Neural progenitor cell (in vitro differentiated cells): ENCODE measurements at regions not wholly inside any gene's neighbourhood (a gene's known extent, or its start where the extent isn't known, plus 50 kb on each side); places are given as distances from the start of the nearest gene placed in this dataset.

Source experiments
- DNase-seq: peaks from one replicate; pipeline ENCODE4 v3.0.0-alpha.2; 2016; ENCODE audit warnings: low spot score
- H2AFZ ChIP-seq: fragments of 200-600 bp; sonication (generic); replicated peaks from 2 replicates; pipeline ENCODE4 v1.6.1; 2016; ENCODE audit warnings: antibody characterized with exemption
- H3F3A ChIP-seq: fragments of 200-600 bp; sonication (generic); 2 replicates; pipeline ENCODE4 v1.6.1; 2016; ENCODE audit warnings: antibody characterized with exemption, low read depth
- H3K27ac ChIP-seq: fragments of 200-600 bp; sonication (generic); 2 replicates; pipeline ENCODE4 v1.5.1; 2016; ENCODE audit warnings: mild to moderate bottlenecking
- H3K27me3 ChIP-seq: fragments of 200-600 bp; sonication (generic); 2 replicates; pipeline ENCODE4 v1.6.1; 2016; ENCODE audit warnings: mild to moderate bottlenecking, moderate library complexity
- H3K36me3 ChIP-seq: fragments of 200-600 bp; sonication (generic); 2 replicates; pipeline ENCODE4 v1.5.1; 2016
- H3K4me1 ChIP-seq: fragments of 200-600 bp; sonication (generic); 2 replicates; pipeline ENCODE4 v1.6.1; 2016; ENCODE audit warnings: mixed run types
- H3K4me2 ChIP-seq: fragments of 200-600 bp; sonication (generic); 2 replicates; pipeline ENCODE4 v1.6.1; 2016
- H3K4me3 ChIP-seq: fragments of 200-600 bp; sonication (generic); 2 replicates; pipeline ENCODE4 v1.5.1; 2016
- H3K79me2 ChIP-seq: fragments of 200-600 bp; sonication (generic); 2 replicates; pipeline ENCODE4 v1.6.1; 2016; ENCODE audit warnings: low read depth
- H3K9ac ChIP-seq: fragments of 200-600 bp; sonication (generic); 2 replicates; pipeline ENCODE4 v1.6.1; 2016
- H3K9me3 ChIP-seq: fragments of 200-600 bp; sonication (generic); 2 replicates; pipeline ENCODE4 v1.5.1; 2016; ENCODE audit warnings: low read depth
- H4K20me1 ChIP-seq: fragments of 200-600 bp; sonication (generic); 2 replicates; pipeline ENCODE4 v1.6.1; 2016; ENCODE audit warnings: low read depth
- H3K27ac Mint-ChIP-seq: 3 replicates; pipeline ENCODE4 v1.8.0; 2021; ENCODE audit warnings: mixed read lengths
- H3K27me3 Mint-ChIP-seq: 2 replicates; pipeline ENCODE4 v1.8.0; 2022; ENCODE audit warnings: low read depth, mild to moderate bottlenecking, inconsistent platforms, moderate library complexity, mixed read lengths; ENCODE audit not compliant: insufficient read depth
- H3K36me3 Mint-ChIP-seq: 3 replicates; pipeline ENCODE4 v1.8.0; 2021; ENCODE audit warnings: mixed read lengths
- H3K4me1 Mint-ChIP-seq: 3 replicates; pipeline ENCODE4 v1.8.0; 2021; ENCODE audit warnings: mixed read lengths
- H3K4me3 Mint-ChIP-seq: 3 replicates; pipeline ENCODE4 v1.8.0; 2021; ENCODE audit warnings: mild to moderate bottlenecking, moderate library complexity, mixed read lengths
- H3K9me3 Mint-ChIP-seq: 3 replicates; pipeline ENCODE4 v1.8.0; 2020; ENCODE audit warnings: mixed read lengths
- CTCF ChIP-seq: fragments of 200-600 bp; sonication (generic); IDR thresholded peaks from 2 replicates; pipeline ENCODE4 v1.5.1; 2017; ENCODE audit warnings: antibody characterized with exemption, mild to moderate bottlenecking
- EZH2 ChIP-seq: fragments of 200-600 bp; sonication (generic); IDR thresholded peaks from 2 replicates; pipeline ENCODE4 v1.6.1; 2017; ENCODE audit warnings: antibody characterized with exemption, mild to moderate bottlenecking, moderate library complexity
- EZH2phosphoT487 ChIP-seq: fragments of 200-600 bp; sonication (generic); IDR thresholded peaks from 2 replicates; pipeline ENCODE4 v1.6.1; 2017; ENCODE audit warnings: antibody characterized with exemption

- H3K27ac Mint-ChIP-seq: peak overlapping the region; percentile 72
- no peak for DNase-seq
- no peak overlapping the region for H3K4me2 ChIP-seq
- H3K9me3 ChIP-seq: peaks cover 8% of the 10 kb centered on the region
- H3K4me1 ChIP-seq: no peaks in the 10 kb centered on the region
- no peak overlapping the region for H3K9ac ChIP-seq
- no peak overlapping the region for H3K4me3 Mint-ChIP-seq
- no peaks in the 10 kb centered on the region for H3K27me3 Mint-ChIP-seq
- no peaks in the 10 kb centered on the region for H3K36me3 Mint-ChIP-seq
- H3K27me3 ChIP-seq: no peaks in the 10 kb centered on the region
- peaks cover 27% of the 10 kb centered on the region for H3K9me3 Mint-ChIP-seq
- H3K27ac ChIP-seq: no peak overlapping the region
- TF ChIP-seq EZH2 (no peak), CTCF (no peak), EZH2phosphoT487 (no peak)
- H4K20me1 ChIP-seq: no peaks in the 10 kb centered on the region
- H3K79me2 ChIP-seq: no peaks in the 10 kb centered on the region
- H3K4me1 Mint-ChIP-seq: peaks cover 6% of the 10 kb centered on the region
- no peaks in the 10 kb centered on the region for H3K36me3 ChIP-seq
- H3K4me3 ChIP-seq: no peak overlapping the region
- H3F3A ChIP-seq: no peaks in the 10 kb centered on the region
- no peak overlapping the region for H2AFZ ChIP-seq
These were observed 344.4 kb downstream of the RND3 start for GRCh38 chr2:150143087-150143536.

GRCh38 chr2:150142561-150142960 lies 344.9 kb downstream of the RND3 start:
- H3K79me2 ChIP-seq: no peaks in the 10 kb centered on the region
- H3K9me3 ChIP-seq: peaks cover 3% of the 10 kb centered on the region
- H3F3A ChIP-seq: no peaks in the 10 kb centered on the region
- H2AFZ ChIP-seq: no peak overlapping the region
- H4K20me1 ChIP-seq: no peaks in the 10 kb centered on the region
- H3K9ac ChIP-seq: no peak overlapping the region
- no peaks in the 10 kb centered on the region for H3K27me3 ChIP-seq
- no peaks in the 10 kb centered on the region for H3K36me3 Mint-ChIP-seq
- peaks cover 23% of the 10 kb centered on the region for H3K9me3 Mint-ChIP-seq
- no peak overlapping the region for H3K27ac Mint-ChIP-seq
- H3K4me2 ChIP-seq: no peak overlapping the region
- H3K4me3 ChIP-seq: no peak overlapping the region
- H3K36me3 ChIP-seq: no peaks in the 10 kb centered on the region
- TF ChIP-seq CTCF (no peak), EZH2 (no peak), EZH2phosphoT487 (no peak)
- H3K27me3 Mint-ChIP-seq: no peaks in the 10 kb centered on the region
- peaks cover 6% of the 10 kb centered on the region for H3K4me1 Mint-ChIP-seq
- DNase-seq: no peak
- no peak overlapping the region for H3K4me3 Mint-ChIP-seq
- H3K4me1 ChIP-seq: no peaks in the 10 kb centered on the region
- H3K27ac ChIP-seq: no peak overlapping the region

- no peaks in the 10 kb centered on the region for H3K27me3 ChIP-seq
- H2AFZ ChIP-seq: no peak overlapping the region
- no peak for TF ChIP-seq EZH2phosphoT487
- TF ChIP-seq EZH2: no peak
- TF ChIP-seq CTCF: no peak
- no peak overlapping the region for H3K27ac Mint-ChIP-seq
- H3K4me2 ChIP-seq: no peak overlapping the region
- H4K20me1 ChIP-seq: no peaks in the 10 kb centered on the region
- H3K4me3 Mint-ChIP-seq: no peak overlapping the region
- no peaks in the 10 kb centered on the region for H3K4me1 ChIP-seq
- H3K27ac ChIP-seq: no peak overlapping the region
- DNase-seq: no peak
- H3K9ac ChIP-seq: no peak overlapping the region
- H3K9me3 ChIP-seq: no peaks in the 10 kb centered on the region
- H3K4me1 Mint-ChIP-seq: peaks cover 6% of the 10 kb centered on the region
- no peaks in the 10 kb centered on the region for H3K36me3 ChIP-seq
- no peaks in the 10 kb centered on the region for H3F3A ChIP-seq
- H3K4me3 ChIP-seq: no peak overlapping the region
- H3K36me3 Mint-ChIP-seq: no peaks in the 10 kb centered on the region
- peaks cover 13% of the 10 kb centered on the region for H3K9me3 Mint-ChIP-seq
- no peaks in the 10 kb centered on the region for H3K79me2 ChIP-seq
- H3K27me3 Mint-ChIP-seq: no peaks in the 10 kb centered on the region
These were observed 346.1 kb downstream of the RND3 start for GRCh38 chr2:150141226-150142001.
